Hippocampal formation (tissue), 2 donors: ENCODE measurements at regions not wholly inside any gene's neighbourhood (a gene's known extent, or its start where the extent isn't known, plus 50 kb on each side); places are given as distances from the start of the nearest gene placed in this dataset.
"Not testable (repeated sequence)": the region's sequence is repeated elsewhere in the genome, so short reads cannot be mapped to it uniquely, and the experiment has no call there.

Experiments used
- DNase-seq, 2 donors: peaks; one replicate each; lab custom pipeline; 2025; lab: John Stamatoyannopoulos, UW

DNA sequence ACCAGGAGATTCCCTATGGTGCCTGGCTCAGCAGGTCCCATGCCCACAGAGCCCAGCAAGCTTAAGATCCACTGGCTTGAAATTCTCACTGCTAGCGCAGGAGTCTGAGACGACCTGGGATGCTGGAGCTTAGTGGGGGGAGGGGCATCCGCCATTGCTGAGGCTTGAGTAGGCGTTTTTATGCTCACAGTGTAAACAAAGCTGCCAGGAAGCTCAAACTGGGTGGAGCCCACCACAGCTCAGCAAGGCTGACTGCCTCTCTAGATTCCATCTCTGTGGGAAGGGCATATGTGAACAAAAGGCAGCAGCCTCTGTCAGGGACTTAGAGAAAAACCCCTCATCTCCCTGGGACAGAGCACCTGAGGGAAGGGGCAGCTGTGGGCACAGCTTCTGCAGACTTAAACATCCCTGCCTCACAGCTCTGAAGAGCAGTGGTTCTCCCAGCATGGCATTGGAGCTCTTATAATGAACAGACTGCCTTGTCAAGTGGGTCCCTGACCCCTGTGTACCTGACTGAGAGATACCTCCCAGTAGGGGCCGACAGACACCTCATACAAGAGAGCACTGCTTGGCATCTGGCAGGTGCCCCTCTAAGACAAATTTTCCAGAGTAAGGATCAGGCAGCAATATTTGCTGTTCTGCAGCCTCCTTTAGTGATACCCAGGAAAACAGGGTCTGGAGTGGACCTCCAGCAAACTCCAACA lies 231.5 kb upstream of the SETMAR start:
- no peak for DNase-seq

DNA sequence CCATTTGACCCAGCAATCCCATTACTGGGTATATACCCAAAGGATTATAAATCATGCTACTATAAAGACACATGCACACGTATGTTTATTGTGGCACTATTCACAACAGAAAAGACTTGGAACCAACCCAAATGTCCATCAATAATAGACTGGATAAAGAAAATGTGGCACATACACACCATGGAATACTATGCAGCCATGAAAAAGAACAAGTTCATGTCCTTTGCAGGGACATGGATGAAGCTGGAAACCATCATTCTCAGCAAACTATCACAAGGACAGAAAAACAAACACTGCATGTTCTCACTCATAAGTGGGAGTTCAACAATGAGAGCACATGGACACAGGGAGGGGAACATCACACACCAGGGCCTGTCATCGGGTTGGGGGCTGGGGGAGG lies 225.9 kb upstream of the SETMAR start:
- DNase-seq: not testable (repeated sequence)

- no peak for DNase-seq
These were observed 225.2 kb upstream of the SETMAR start for GRCh38 chr3:4077950-4078349.

GRCh38 chr3:4078903-4079302 lies 224.3 kb upstream of the SETMAR start:
- no peak for DNase-seq

DNA sequence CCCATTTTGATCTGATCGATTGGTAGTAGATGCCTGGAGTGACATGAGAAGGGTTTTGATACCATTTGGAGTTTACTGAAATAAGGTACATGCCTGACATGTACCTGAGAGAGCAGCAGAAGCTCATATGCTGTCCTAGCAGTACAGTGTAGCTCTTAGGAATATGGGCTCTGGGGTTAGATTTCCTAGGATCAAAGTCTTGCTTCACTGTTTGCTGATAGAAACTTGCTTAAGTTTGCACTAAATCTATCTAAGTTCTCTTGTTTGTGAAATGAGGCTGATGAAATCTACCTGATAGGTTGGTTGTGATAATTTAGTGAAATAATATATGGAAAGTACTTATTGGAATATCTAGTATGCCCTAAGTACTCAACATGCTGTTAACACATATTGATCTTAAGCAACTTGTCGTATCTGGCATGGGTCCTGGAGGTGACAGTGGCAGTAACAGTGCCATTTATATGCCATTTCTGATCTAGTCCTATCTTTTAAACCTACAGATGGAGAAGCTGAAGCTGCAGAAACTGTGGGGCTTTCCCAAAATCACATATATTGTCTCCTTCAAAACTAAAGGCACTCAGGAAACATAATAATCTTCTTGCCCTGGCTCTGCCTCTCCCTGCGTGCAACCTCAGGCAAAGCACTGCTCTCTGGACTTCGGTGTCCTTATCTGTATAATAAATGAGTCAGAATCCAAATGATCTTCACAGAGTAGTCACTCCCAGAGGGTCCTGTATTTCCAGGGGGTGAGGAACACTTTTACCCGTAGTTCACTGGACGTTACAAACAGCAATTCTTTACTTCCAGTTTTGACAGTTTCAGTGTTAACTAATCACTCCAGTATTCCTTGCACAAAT lies 223.6 kb upstream of the SETMAR start:
- no peak for DNase-seq

- no peak for DNase-seq
These were observed 219.7 kb upstream of the SETMAR start for GRCh38 chr3:4083225-4084015.

GRCh38 chr3:4084271-4084670 lies 218.9 kb upstream of the SETMAR start:
- DNase-seq: no peak

- DNase-seq: not testable (repeated sequence)
These were observed 216.5 kb upstream of the SETMAR start for GRCh38 chr3:4086662-4087061.

DNA sequence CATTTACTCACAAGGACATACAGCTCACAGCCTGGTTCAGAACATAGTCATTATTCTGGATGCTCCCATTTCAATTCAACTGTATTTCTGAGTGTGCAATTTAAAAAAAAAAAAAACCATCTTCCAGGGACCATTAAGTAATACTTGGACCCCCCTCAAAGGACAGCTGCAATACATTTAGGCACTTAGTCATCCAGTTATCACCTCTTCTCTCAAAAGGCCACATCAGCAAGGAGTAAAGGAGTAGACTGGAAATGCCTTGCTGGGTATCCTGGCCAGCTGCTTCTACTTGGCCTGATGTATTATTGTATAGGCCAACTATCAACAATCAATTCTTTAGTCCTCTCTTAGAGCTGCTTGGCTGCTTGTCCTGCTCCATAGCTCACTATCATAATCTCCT lies 211.4 kb upstream of the SETMAR start:
- no peak for DNase-seq

DNA sequence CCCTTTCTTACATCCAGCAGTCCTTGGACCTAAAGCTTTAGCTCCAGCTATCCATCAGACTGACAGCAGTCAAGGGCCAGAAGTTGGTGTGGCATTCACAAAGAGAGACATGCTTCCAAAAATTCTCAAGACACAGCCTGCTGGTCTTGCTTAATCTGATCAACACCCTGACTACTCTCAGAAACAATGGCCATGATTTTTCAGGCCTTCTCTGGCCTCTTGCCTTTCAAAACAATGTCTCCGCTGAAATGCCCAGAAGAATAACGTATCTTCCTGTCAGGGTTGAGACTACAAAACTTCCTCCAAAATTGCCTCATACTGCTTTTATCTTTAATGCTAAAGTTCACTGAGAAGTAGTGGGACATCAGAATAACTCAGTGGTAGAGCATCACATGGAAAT lies 205.4 kb upstream of the SETMAR start:
- DNase-seq: no peak

GRCh38 chr3:4099607-4100006 lies 203.6 kb upstream of the SETMAR start:
- no peak for DNase-seq

DNA sequence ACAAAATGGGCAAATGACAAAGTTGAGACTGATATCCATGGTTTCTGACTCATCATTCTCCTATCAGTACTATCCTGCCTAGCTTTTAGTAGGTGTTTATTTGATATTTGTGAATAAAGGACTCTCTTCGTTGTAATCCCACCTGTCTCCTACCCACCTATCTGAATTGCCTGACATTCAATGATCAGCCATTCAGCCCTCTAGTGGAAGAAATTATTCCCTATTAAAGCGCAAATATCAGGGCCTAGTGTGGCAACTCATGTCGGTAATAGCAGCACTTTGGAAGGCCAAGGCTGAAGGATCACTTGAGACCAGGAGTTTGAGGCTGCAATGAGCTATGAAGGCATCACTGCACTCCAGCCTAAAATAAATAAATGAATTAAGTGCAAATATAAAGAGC lies 195.7 kb upstream of the SETMAR start:
- no peak for DNase-seq

DNA sequence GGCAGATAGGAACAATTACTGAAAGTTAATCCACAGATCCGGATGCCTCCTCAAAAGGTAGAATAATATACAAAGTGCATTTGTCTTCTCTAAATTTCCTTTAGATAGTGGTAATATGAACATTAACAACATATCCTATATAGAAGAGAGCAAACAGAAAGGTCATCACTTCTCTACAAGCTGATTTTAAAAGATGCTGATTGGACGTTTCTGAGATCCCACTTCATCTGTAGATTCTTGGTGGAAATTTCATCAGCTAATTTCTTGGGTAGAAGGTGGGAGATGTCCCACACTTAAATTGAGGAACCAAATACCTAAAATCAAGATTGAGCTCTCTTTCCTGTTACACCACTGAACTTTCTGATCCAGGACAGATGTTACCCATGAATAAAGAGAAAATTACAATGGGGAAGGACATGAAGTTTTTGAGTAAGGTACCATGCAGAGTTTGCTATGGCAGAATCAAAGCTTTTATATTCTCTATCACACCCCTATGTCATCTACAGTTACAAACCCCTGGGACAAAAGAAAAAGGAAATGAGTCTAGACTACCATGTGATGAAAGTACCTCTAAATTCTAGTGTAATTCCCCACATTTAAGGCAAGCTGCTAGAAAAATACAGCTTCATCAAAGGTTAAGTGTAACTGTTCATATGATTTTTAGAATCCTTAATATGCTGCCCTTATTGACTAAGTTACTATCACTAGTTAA lies 189.2 kb upstream of the SETMAR start:
- DNase-seq: no peak

DNA sequence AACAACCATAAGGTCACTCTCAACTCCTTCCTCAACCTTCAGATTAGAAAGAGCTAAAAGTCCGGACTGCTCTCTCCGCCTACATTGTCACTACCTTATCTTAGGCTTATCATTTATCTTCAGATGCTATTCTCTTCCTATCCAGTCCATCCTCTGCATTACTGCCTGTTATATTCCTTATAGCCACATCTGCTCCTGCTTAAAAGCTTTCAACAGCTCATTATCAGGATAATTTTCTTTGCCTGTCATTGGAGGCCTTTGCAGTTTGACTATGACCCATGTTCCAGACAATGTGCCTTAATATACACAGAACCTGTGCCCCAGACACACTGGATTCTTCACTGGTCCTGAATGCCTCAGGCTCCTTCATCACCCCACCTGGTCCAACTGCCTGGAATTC lies 184.1 kb upstream of the SETMAR start:
- no peak for DNase-seq

DNA sequence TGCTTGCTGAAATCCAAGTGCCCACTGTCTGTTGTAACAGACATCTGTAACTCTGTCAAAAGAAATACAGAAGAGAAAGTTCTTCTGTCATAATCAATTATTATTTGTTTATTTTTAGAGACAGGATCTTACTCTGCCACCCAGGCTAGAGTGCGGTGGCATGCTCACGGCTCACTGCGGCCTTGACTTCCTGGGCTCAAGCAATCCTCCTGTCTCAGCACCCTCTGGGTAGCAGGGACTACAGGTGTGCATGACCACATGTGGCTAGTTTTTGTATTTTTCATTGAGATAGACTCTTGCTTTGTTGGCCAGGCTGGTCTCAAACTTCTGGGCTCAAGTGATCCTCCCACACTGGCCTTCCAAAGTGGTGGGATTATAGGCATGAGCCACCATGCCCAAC lies 177.6 kb upstream of the SETMAR start:
- no peak for DNase-seq

- DNase-seq: no peak
These were observed 164.9 kb upstream of the SETMAR start for GRCh38 chr3:4138150-4138785.

- DNase-seq: no peak
These were observed 164.3 kb upstream of the SETMAR start for GRCh38 chr3:4138786-4139431.

- DNase-seq: no peak
These were observed 163.6 kb upstream of the SETMAR start for GRCh38 chr3:4139462-4140140.

GRCh38 chr3:4140921-4141320 lies 162.2 kb upstream of the SETMAR start:
- DNase-seq: no peak

DNA sequence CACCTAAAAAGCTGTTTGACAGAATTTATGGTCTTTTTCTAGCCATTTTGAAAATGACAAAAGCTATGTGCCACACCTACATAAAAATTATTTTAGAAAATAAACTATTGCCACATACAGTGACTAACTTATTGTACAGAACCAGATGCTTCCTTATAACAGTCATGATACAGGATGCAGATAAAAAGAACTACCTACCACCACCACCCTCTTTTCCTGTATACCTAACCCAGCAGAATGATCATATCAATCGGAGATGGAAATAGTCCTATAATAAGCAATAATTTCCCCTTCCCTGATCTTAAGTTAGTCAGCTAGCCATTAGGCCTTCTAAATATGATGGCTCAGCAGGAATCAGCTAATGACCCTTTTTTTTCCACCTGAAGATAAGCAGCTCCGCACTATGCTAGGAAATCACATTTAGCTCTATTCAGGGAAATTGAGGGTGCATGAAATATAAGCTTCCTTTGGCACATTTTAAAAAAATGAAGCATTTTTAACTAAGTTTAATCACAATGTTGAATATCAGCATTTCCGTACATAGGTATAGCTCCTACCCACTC lies 155.5 kb upstream of the SETMAR start:
- DNase-seq: no peak
